ENCODE measurements at regions not wholly inside any gene's neighbourhood (a gene's known extent, or its start where the extent isn't known, plus 50 kb on each side); places are given as distances from the start of the nearest gene placed in this dataset.

GRCh38 chrX:13506574-13506973 is 62.8 kb upstream of the EGFL6 start:
- no peak overlapping the region for H3K4me3 ChIP-seq
- no peak overlapping the region for H3K27ac ChIP-seq
- no peaks in the 10 kb centered on the region for H3K4me1 ChIP-seq
- H3K27me3 ChIP-seq = peaks cover 0 to 24% of the 10 kb centered on the region in 2 donors
- H3K9me3 ChIP-seq = no peaks in the 10 kb centered on the region
- no peak for DNase-seq (ENCODE audit: low spot score in 2 of 2)
- TF ChIP-seq, protein P1, sequence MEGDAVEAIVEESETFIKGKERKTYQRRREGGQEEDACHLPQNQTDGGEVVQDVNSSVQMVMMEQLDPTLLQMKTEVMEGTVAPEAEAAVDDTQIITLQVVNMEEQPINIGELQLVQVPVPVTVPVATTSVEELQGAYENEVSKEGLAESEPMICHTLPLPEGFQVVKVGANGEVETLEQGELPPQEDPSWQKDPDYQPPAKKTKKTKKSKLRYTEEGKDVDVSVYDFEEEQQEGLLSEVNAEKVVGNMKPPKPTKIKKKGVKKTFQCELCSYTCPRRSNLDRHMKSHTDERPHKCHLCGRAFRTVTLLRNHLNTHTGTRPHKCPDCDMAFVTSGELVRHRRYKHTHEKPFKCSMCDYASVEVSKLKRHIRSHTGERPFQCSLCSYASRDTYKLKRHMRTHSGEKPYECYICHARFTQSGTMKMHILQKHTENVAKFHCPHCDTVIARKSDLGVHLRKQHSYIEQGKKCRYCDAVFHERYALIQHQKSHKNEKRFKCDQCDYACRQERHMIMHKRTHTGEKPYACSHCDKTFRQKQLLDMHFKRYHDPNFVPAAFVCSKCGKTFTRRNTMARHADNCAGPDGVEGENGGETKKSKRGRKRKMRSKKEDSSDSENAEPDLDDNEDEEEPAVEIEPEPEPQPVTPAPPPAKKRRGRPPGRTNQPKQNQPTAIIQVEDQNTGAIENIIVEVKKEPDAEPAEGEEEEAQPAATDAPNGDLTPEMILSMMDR (IDR thresholded peaks at IDR 0.05) = peak in 2 of 3 donors; percentile 63 to 75
- TF ChIP-seq POLR2A (IDR thresholded peaks at IDR 0.05) = no peak
- no peaks in the 10 kb centered on the region for H3K36me3 ChIP-seq
- intact Hi-C loops (cut with DNase I; ENCODE audit: low total_unique reads) = no loop called here

- no peak overlapping the region for H3K4me3 ChIP-seq
- no peaks in the 10 kb centered on the region for H3K9me3 ChIP-seq
- no peak for TF ChIP-seq POLR2AphosphoS5 (IDR thresholded peaks at IDR 0.05)
- TF ChIP-seq, protein P1 (IDR thresholded peaks at IDR 0.05) = no peak
- TF ChIP-seq POLR2A (IDR thresholded peaks at IDR 0.05) = no peak
- H3K36me3 ChIP-seq = no peaks in the 10 kb centered on the region
- DNase-seq (ENCODE audit: low spot score in 2 of 2) = no peak
- intact Hi-C loops (cut with DNase I; ENCODE audit: low total_unique reads) = no loop called here
- no peak overlapping the region for H3K27ac ChIP-seq
- no peaks in the 10 kb centered on the region for H3K4me1 ChIP-seq
- H3K27me3 ChIP-seq = peaks cover 0 to 37% of the 10 kb centered on the region in 2 donors
Measured at GRCh38 chrX:13502590-13502989, 66.8 kb upstream of the EGFL6 start.

- TF ChIP-seq POLR2A (IDR thresholded peaks at IDR 0.05) = no peak
- no peak for TF ChIP-seq POLR2AphosphoS5 (IDR thresholded peaks at IDR 0.05)
- TF ChIP-seq, protein P1 (IDR thresholded peaks at IDR 0.05) = no peak
- H3K9me3 ChIP-seq = no peaks in the 10 kb centered on the region
- no peak for DNase-seq (ENCODE audit: low spot score in 2 of 2)
- H3K27me3 ChIP-seq = peaks cover 0 to 34% of the 10 kb centered on the region in 2 donors
- intact Hi-C loops (cut with DNase I; ENCODE audit: low total_unique reads) = loop anchor here (10.0 kb wide), 1 partner anchor 525 kb away; the partner anchor contains the start of gene TMSB4X
- H3K36me3 ChIP-seq = no peaks in the 10 kb centered on the region
- no peak overlapping the region for H3K27ac ChIP-seq
- H3K4me1 ChIP-seq = no peaks in the 10 kb centered on the region
- H3K4me3 ChIP-seq = no peak overlapping the region
Measured at GRCh38 chrX:13499736-13500135, 69.7 kb upstream of the EGFL6 start.

DNA sequence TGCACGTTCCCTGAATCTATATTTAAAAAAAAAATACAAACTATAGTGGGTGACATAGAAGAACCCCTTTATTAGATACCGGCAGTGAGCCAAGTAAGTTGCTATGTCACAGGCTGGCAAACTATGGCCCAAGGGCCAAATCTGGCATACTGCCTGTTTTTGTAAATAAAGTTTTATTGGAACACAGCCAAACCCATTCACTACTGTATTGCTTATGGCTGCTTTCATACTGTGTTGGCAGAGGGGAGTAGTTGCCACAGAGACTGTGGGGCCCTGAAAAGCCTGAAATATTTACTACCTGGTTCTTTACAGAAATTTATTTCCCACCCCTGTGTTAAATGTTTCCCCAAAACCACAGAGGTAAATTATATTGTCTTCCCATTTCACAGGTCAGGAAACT is 71.2 kb upstream of the EGFL6 start:
- Histone ChIP-seq H3K27me3 (peaks cover 0 to 30% of the 10 kb centered on the region in 2 donors), H3K36me3 (no peaks in the 10 kb centered on the region), H3K27ac (no peak overlapping the region), H3K4me1 (no peaks in the 10 kb centered on the region), H3K4me3 (no peak overlapping the region), H3K9me3 (no peaks in the 10 kb centered on the region)
- intact Hi-C loops (cut with DNase I; ENCODE audit: low total_unique reads) = loop anchor here (10.0 kb wide), 1 partner anchor 523 kb away; the partner anchor contains the start of gene TMSB4X
- TF ChIP-seq POLR2A (IDR thresholded peaks at IDR 0.05) = no peak
- TF ChIP-seq, protein P1 (IDR thresholded peaks at IDR 0.05) = no peak
- no peak for TF ChIP-seq POLR2AphosphoS5 (IDR thresholded peaks at IDR 0.05)
- no peak for DNase-seq (ENCODE audit: low spot score in 2 of 2)

GRCh38 chrX:13495232-13495631 is 74.2 kb upstream of the EGFL6 start:
- no peaks in the 10 kb centered on the region for H3K36me3 ChIP-seq
- H3K4me1 ChIP-seq = no peaks in the 10 kb centered on the region
- intact Hi-C loops (cut with DNase I; ENCODE audit: low total_unique reads) = loop anchor here (10.0 kb wide), 1 partner anchor 520 kb away; the partner anchor contains the start of gene TMSB4X
- peaks cover 0 to 41% of the 10 kb centered on the region in 2 donors for H3K27me3 ChIP-seq
- H3K9me3 ChIP-seq = no peaks in the 10 kb centered on the region
- TF ChIP-seq POLR2AphosphoS5 (IDR thresholded peaks at IDR 0.05) (no peak), POLR2A (IDR thresholded peaks at IDR 0.05) (no peak)
- TF ChIP-seq, protein P1 (IDR thresholded peaks at IDR 0.05) = no peak
- no peak overlapping the region for H3K4me3 ChIP-seq
- DNase-seq (ENCODE audit: low spot score in 2 of 2) = no peak
- H3K27ac ChIP-seq = no peak overlapping the region
